GM23338 (cell line): ENCODE measurements at regions not wholly inside any gene's neighbourhood (a gene's known extent, or its start where the extent isn't known, plus 50 kb on each side); places are given as distances from the start of the nearest gene placed in this dataset.

Experiments used
- CTCF ChIP-seq, 2 experiments: fragments of 200-600 bp in 1 of 2; sonication (generic) in 1 of 2; conservative IDR thresholded peaks; 2 replicates each; pipeline versions ENCODE4 v1.5.1 to v1.6.1; 2016 to 2017; ENCODE audit warnings: antibody characterized with exemption in 2 of 2, low read depth in 2 of 2, mild to moderate bottlenecking in 2 of 2, moderate library complexity in 1 of 2
- ETS1 ChIP-seq: IDR thresholded peaks from 2 replicates; pipeline ENCODE4 v1.6.1; 2016; ENCODE audit warnings: antibody characterized with exemption
- EZH2 ChIP-seq: fragments of 200-600 bp; sonication (generic); IDR thresholded peaks from one replicate; pipeline ENCODE4 v1.8.0; 2017; ENCODE audit warnings: antibody characterized with exemption, mild to moderate bottlenecking, low read depth; ENCODE audit not compliant: unreplicated experiment
- EZH2phosphoT487 ChIP-seq: fragments of 200-600 bp; sonication (generic); IDR thresholded peaks from one replicate; pipeline ENCODE4 v1.8.1; 2018; ENCODE audit warnings: antibody characterized with exemption; ENCODE audit not compliant: unreplicated experiment
- JUNB ChIP-seq: IDR thresholded peaks from one replicate; pipeline ENCODE4 v1.6.1; 2016; ENCODE audit warnings: antibody characterized with exemption; ENCODE audit not compliant: unreplicated experiment
- POLR2AphosphoS5 ChIP-seq: IDR thresholded peaks from 2 replicates; pipeline ENCODE4 v1.6.1; 2016; ENCODE audit warnings: antibody characterized with exemption, low read depth
- REST ChIP-seq: IDR thresholded peaks from one replicate; pipeline ENCODE4 v1.6.1; 2018; ENCODE audit warnings: antibody characterized with exemption; ENCODE audit not compliant: unreplicated experiment
- ZNF114 ChIP-seq: fragments of 250-450 bp; sonication (Bioruptor Pico); IDR thresholded peaks from 2 replicates; pipeline ENCODE4 v1.5.0; 2020; ENCODE audit warnings: mild to moderate bottlenecking, moderate library complexity

GRCh38 chr4:35872273-35872672, 372.0 kb downstream of the ARAP2 start:
- TF ChIP-seq REST: no peak
- no peak for TF ChIP-seq CTCF (conservative IDR thresholded peaks at IDR 0.05; ENCODE audit: low read depth in 2 of 2)
- no peak for TF ChIP-seq EZH2
- TF ChIP-seq POLR2AphosphoS5: no peak
- TF ChIP-seq EZH2phosphoT487: no peak
- TF ChIP-seq JUNB: no peak
- TF ChIP-seq ETS1: no peak
- no peak for TF ChIP-seq ZNF114 (CRISPR knock-in tag)
